NCI-H128 (cell line): ENCODE measurements at regions not wholly inside any gene's neighbourhood (a gene's known extent, or its start where the extent isn't known, plus 50 kb on each side); places are given as distances from the start of the nearest gene placed in this dataset.

Experiments used
- DNase-seq: peaks from one replicate; lab custom pipeline; 2025; ENCODE audit not compliant: unreplicated experiment; lab: John Stamatoyannopoulos, UW

- no peak for DNase-seq
Observed at GRCh38 chr15:66927201-66928077, 138.0 kb upstream of the SMAD3 start.

GRCh38 chr15:66928101-66928500 is 137.3 kb upstream of the SMAD3 start:
- no peak for DNase-seq

GRCh38 chr15:66928784-66929183 is 136.6 kb upstream of the SMAD3 start:
- no peak for DNase-seq

- DNase-seq = no peak
Observed at GRCh38 chr15:66929843-66930402, 135.5 kb upstream of the SMAD3 start.

GRCh38 chr15:66931768-66932633 is 133.4 kb upstream of the SMAD3 start:
- DNase-seq = no peak

- no peak for DNase-seq
Observed at GRCh38 chr15:66932634-66933024, 132.8 kb upstream of the SMAD3 start.

GRCh38 chr15:66933932-66934867 is 131.2 kb upstream of the SMAD3 start:
- DNase-seq = no peak

- DNase-seq = no peak
Observed at GRCh38 chr15:66934868-66935520, 130.4 kb upstream of the SMAD3 start.

GRCh38 chr15:66935688-66936087 is 129.7 kb upstream of the SMAD3 start:
- no peak for DNase-seq

GRCh38 chr15:66936109-66936860 is 129.1 kb upstream of the SMAD3 start:
- no peak for DNase-seq

- DNase-seq = no peak
Observed at GRCh38 chr15:66936861-66937582, 128.4 kb upstream of the SMAD3 start.

- DNase-seq = no peak
Observed at GRCh38 chr15:66937588-66937987, 127.8 kb upstream of the SMAD3 start.

GRCh38 chr15:66938114-66938830 is 127.1 kb upstream of the SMAD3 start:
- DNase-seq = no peak

- no peak for DNase-seq
Observed at GRCh38 chr15:66939016-66939415, 126.4 kb upstream of the SMAD3 start.

- DNase-seq = no peak
Observed at GRCh38 chr15:66939451-66940023, 125.9 kb upstream of the SMAD3 start.

GRCh38 chr15:66940368-66940767 is 125.0 kb upstream of the SMAD3 start:
- no peak for DNase-seq

- DNase-seq = no peak
Observed at GRCh38 chr15:66941108-66941711, 124.2 kb upstream of the SMAD3 start.
